CD4-positive, alpha-beta T cell (primary cell): ENCODE measurements at regions not wholly inside any gene's neighbourhood (a gene's known extent, or its start where the extent isn't known, plus 50 kb on each side); places are given as distances from the start of the nearest gene placed in this dataset.

Experiments
- ATAC-seq: fragments of 200-7000 bp; cut with Tn5 transposase; one replicate; pipeline ENCODE4 v1.10.0; 2022; ENCODE audit warnings: mild to moderate bottlenecking; ENCODE audit not compliant: poor library complexity
- CTCF ChIA-PET: fragments of 350-600 bp; sonication (Branson Sonifier 250); formaldehyde crosslinking; loops from one replicate; lab custom pipeline; 2021; ENCODE audit warnings: antibody characterized with exemption, inconsistent platforms; lab: Charles Lee
- POLR2A ChIA-PET: fragments of 350-600 bp; sonication (Branson Sonifier 250); formaldehyde crosslinking; loops from one replicate; lab custom pipeline; 2021; ENCODE audit warnings: antibody characterized with exemption, inconsistent platforms; lab: Charles Lee
- DNase-seq, 14 experiments: peaks; one replicate each; pipeline ENCODE4 v3.0.0-alpha.2; 2013 to 2020; ENCODE audit warnings: mixed read lengths in 2 of 14
- H3K27ac ChIP-seq, 2 donors: one replicate each; pipeline versions ENCODE4 v1.5.1 to v1.7.0; 2013; ENCODE audit warnings: low read length in 2 of 2, low read depth in 1 of 2, mild to moderate bottlenecking in 1 of 2
- H3K27me3 ChIP-seq, 2 experiments: 1 replicate in 1 of 2; 2 replicates in 1 of 2; pipeline versions ENCODE4 v1.6.1 to v1.7.0; 2013; ENCODE audit warnings: low read length in 2 of 2, control low read depth in 1 of 2, mild to moderate bottlenecking in 1 of 2, moderate library complexity in 1 of 2; ENCODE audit not compliant: insufficient read depth in 2 of 2, control insufficient read depth in 1 of 2
- H3K36me3 ChIP-seq: one replicate; pipeline ENCODE4 v1.6.1; 2013; ENCODE audit warnings: low read length, control low read depth; ENCODE audit not compliant: insufficient read depth
- H3K4me1 ChIP-seq: one replicate; pipeline ENCODE4 v1.6.1; 2013; ENCODE audit warnings: low read length, control low read depth; ENCODE audit not compliant: insufficient read depth
- H3K4me3 ChIP-seq: one replicate; pipeline ENCODE4 v1.5.1; 2013; ENCODE audit warnings: mild to moderate bottlenecking, low read length, moderate library complexity
- H3K9me3 ChIP-seq, 2 experiments: 1 replicate in 1 of 2; 2 replicates in 1 of 2; pipeline versions ENCODE4 v1.6.1 to v1.7.0; 2013; ENCODE audit warnings: low read length in 2 of 2, mild to moderate bottlenecking in 2 of 2, control low read depth in 1 of 2, moderate library complexity in 1 of 2; ENCODE audit not compliant: control insufficient read depth in 1 of 2, insufficient read depth in 1 of 2
- H3K27ac Mint-ChIP-seq: one replicate; pipeline ENCODE4 v1.8.0; 2020; ENCODE audit warnings: mixed read lengths
- H3K27me3 Mint-ChIP-seq: one replicate; pipeline ENCODE4 v1.8.0; 2021; ENCODE audit warnings: mixed read lengths
- H3K36me3 Mint-ChIP-seq: one replicate; pipeline ENCODE4 v1.8.0; 2021; ENCODE audit warnings: low read depth, mixed read lengths
- H3K4me1 Mint-ChIP-seq: one replicate; pipeline ENCODE4 v1.8.0; 2021; ENCODE audit warnings: low read depth, mixed read lengths
- H3K4me3 Mint-ChIP-seq: one replicate; pipeline ENCODE4 v1.8.0; 2020; ENCODE audit warnings: mild to moderate bottlenecking, mixed read lengths
- H3K9me3 Mint-ChIP-seq: one replicate; pipeline ENCODE4 v1.8.0; 2020; ENCODE audit warnings: mixed read lengths
- intact Hi-C, 2 experiments: fragments of 100-400 bp; cut with DNase I in 1 of 2; cut with micrococcal nuclease in 1 of 2; formaldehyde crosslinking; loops; one replicate each; pipeline versions ENCODE4 v1.15.1 to v1.9.0; 2023 to 2025; cut with DNase I, micrococcal nuclease
- TF ChIP-seq, protein P1 (sequence below): fragments of 200-600 bp; IDR thresholded peaks from one replicate; pipeline ENCODE4 v1.8.0; 2022; ENCODE audit warnings: antibody characterized with exemption, mild to moderate bottlenecking

DNA sequence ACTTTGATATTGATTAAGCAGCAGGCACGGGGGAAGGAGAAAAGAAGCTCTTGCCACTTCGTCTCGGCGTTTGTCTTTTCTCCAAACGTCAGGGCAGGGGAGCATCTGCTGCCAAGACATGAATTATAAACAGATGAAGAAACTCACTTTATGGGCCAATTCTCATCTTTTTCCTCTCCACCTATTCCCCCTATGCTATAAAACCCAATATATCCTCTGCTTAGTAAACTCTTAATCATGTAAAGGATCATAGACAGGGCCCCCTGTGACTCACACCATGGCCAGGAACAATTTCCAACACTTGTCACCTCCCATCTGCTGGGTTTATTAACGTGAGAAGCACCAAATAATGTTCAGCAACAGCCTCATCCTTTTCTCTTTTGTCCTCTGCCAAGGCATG, 1092.1 kb upstream of the TMEM132C start:
- Histone ChIP-seq H3K27ac (no peak overlapping the region), H3K4me3 (no peak overlapping the region), H3K27me3 (no peaks in the 10 kb centered on the region), H3K4me1 (no peaks in the 10 kb centered on the region), H3K36me3 (no peaks in the 10 kb centered on the region), H3K9me3 (peaks cover 5 to 23% of the 10 kb centered on the region in 2 experiments)
- DNase-seq (no peak), ATAC-seq (no peak)
- Mint-ChIP-seq H3K27me3 (peaks cover 18% of the 10 kb centered on the region), H3K27ac (no peak overlapping the region), H3K4me1 (no peaks in the 10 kb centered on the region), H3K4me3 (no peak overlapping the region), H3K9me3 (peaks cover 15% of the 10 kb centered on the region), H3K36me3 (no peaks in the 10 kb centered on the region)
- POLR2A ChIA-PET, result no interaction called here
- intact Hi-C loops, result no loop called here
- CTCF ChIA-PET, result no interaction called here
- TF ChIP-seq, protein P1, sequence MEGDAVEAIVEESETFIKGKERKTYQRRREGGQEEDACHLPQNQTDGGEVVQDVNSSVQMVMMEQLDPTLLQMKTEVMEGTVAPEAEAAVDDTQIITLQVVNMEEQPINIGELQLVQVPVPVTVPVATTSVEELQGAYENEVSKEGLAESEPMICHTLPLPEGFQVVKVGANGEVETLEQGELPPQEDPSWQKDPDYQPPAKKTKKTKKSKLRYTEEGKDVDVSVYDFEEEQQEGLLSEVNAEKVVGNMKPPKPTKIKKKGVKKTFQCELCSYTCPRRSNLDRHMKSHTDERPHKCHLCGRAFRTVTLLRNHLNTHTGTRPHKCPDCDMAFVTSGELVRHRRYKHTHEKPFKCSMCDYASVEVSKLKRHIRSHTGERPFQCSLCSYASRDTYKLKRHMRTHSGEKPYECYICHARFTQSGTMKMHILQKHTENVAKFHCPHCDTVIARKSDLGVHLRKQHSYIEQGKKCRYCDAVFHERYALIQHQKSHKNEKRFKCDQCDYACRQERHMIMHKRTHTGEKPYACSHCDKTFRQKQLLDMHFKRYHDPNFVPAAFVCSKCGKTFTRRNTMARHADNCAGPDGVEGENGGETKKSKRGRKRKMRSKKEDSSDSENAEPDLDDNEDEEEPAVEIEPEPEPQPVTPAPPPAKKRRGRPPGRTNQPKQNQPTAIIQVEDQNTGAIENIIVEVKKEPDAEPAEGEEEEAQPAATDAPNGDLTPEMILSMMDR, result no peak

GRCh38 chr12:127175361-127175760, 1091.6 kb upstream of the TMEM132C start:
- H3K27ac Mint-ChIP-seq, result no peak overlapping the region
- no peak overlapping the region for H3K27ac ChIP-seq
- CTCF ChIA-PET, result no interaction called here
- intact Hi-C loops, result no loop called here
- no peak overlapping the region for H3K4me3 Mint-ChIP-seq
- POLR2A ChIA-PET, result no interaction called here
- H3K27me3 ChIP-seq, result no peaks in the 10 kb centered on the region
- ATAC-seq, result no peak
- H3K4me1 Mint-ChIP-seq, result no peaks in the 10 kb centered on the region
- H3K36me3 ChIP-seq, result no peaks in the 10 kb centered on the region
- peaks cover 5 to 23% of the 10 kb centered on the region in 2 experiments for H3K9me3 ChIP-seq
- H3K4me1 ChIP-seq, result no peaks in the 10 kb centered on the region
- no peak overlapping the region for H3K4me3 ChIP-seq
- H3K27me3 Mint-ChIP-seq, result peaks cover 18% of the 10 kb centered on the region
- TF ChIP-seq, protein P1, result no peak
- H3K36me3 Mint-ChIP-seq, result no peaks in the 10 kb centered on the region
- no peak for DNase-seq
- peaks cover 15% of the 10 kb centered on the region for H3K9me3 Mint-ChIP-seq

DNA sequence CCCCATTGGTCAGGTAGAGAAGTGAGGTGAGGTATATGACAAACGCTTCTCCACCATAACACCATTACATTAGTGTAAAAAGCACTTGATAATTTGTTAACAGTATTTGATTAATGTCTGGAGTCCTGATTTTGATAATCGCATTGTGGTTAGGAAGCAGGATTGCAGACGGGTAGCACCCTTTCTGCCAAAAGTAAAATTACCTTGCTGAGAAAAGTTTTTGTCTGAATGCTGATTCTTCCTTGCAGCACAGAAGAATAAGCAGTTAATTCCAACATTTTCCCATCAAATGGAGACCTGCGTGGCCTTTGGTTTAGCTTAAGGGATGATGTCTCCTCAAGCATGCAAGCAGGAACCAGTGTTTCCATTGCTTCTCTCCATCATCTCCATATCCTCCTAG, 1090.2 kb upstream of the TMEM132C start:
- Mint-ChIP-seq H3K27me3 (peaks cover 8% of the 10 kb centered on the region), H3K4me1 (no peaks in the 10 kb centered on the region), H3K36me3 (no peaks in the 10 kb centered on the region), H3K27ac (no peak overlapping the region), H3K4me3 (no peak overlapping the region), H3K9me3 (peaks cover 15% of the 10 kb centered on the region)
- no peak overlapping the region for H3K27ac ChIP-seq
- H3K4me1 ChIP-seq, result no peaks in the 10 kb centered on the region
- POLR2A ChIA-PET, result no interaction called here
- DNase-seq (no peak), ATAC-seq (no peak)
- H3K27me3 ChIP-seq, result no peaks in the 10 kb centered on the region
- TF ChIP-seq, protein P1, result no peak
- intact Hi-C loops, result no loop called here
- H3K36me3 ChIP-seq, result no peaks in the 10 kb centered on the region
- CTCF ChIA-PET, result no interaction called here
- peaks cover 5 to 20% of the 10 kb centered on the region in 2 experiments for H3K9me3 ChIP-seq
- no peak overlapping the region for H3K4me3 ChIP-seq
